WTC11 (cell line): ENCODE measurements at regions not wholly inside any gene's neighbourhood (a gene's known extent, or its start where the extent isn't known, plus 50 kb on each side); places are given as distances from the start of the nearest gene placed in this dataset.

ENCODE experiments used
- ATAC-seq: fragments of 200-7000 bp; cut with Tn5 transposase; 2 replicates; pipeline ENCODE4 v1.10.0; 2021; ENCODE audit warnings: mild to moderate bottlenecking, moderate library complexity
- CTCF ChIA-PET: fragments of 300-600 bp; sonication (Branson Sonifier 250); formaldehyde crosslinking; loops from one replicate; lab custom pipeline; 2021; ENCODE audit warnings: antibody characterized with exemption; lab: Charles Lee
- POLR2A ChIA-PET: fragments of 350-600 bp; sonication (Branson Sonifier 250); formaldehyde crosslinking; loops from one replicate; lab custom pipeline; 2021; ENCODE audit warnings: antibody characterized with exemption; lab: Charles Lee
- DNase-seq: peaks from one replicate; pipeline ENCODE4 v3.0.0; 2021; ENCODE audit warnings: low spot score
- H3K27ac Mint-ChIP-seq: 2 replicates; pipeline ENCODE4 v1.8.0; 2021; ENCODE audit warnings: mixed read lengths
- H3K27me3 Mint-ChIP-seq: 2 replicates; pipeline ENCODE4 v1.8.0; 2021; ENCODE audit warnings: low read depth, mild to moderate bottlenecking, moderate library complexity, mixed read lengths
- H3K36me3 Mint-ChIP-seq: 2 replicates; pipeline ENCODE4 v1.8.0; 2021; ENCODE audit warnings: mixed read lengths
- H3K4me1 Mint-ChIP-seq: 2 replicates; pipeline ENCODE4 v1.8.0; 2022; ENCODE audit warnings: mixed read lengths
- H3K4me3 Mint-ChIP-seq: 2 replicates; pipeline ENCODE4 v1.8.0; 2021; ENCODE audit warnings: mild to moderate bottlenecking, moderate library complexity, mixed read lengths
- H3K9me3 Mint-ChIP-seq: 2 replicates; pipeline ENCODE4 v1.8.0; 2021; ENCODE audit warnings: mixed read lengths
- CDX4 ChIP-seq: fragments of 250-450 bp; sonication (Bioruptor Pico); IDR thresholded peaks from 2 replicates; pipeline ENCODE4 v1.9.0; 2021; ENCODE audit warnings: moderate library complexity, mild to moderate bottlenecking, inconsistent platforms, borderline replicate concordance
- CREM ChIP-seq: sonication (generic); formaldehyde crosslinking; IDR thresholded peaks from 2 replicates; pipeline ENCODE4 v1.8.1; 2022; ENCODE audit warnings: mild to moderate bottlenecking, missing genetic modification reagents, moderate library complexity
- ESRRA ChIP-seq: sonication (generic); formaldehyde crosslinking; IDR thresholded peaks from 2 replicates; pipeline ENCODE4 v1.8.1; 2022; ENCODE audit warnings: mild to moderate bottlenecking, missing genetic modification reagents, borderline replicate concordance
- FOXK1 ChIP-seq: sonication (generic); formaldehyde crosslinking; IDR thresholded peaks from 2 replicates; pipeline ENCODE4 v1.8.0; 2022; ENCODE audit warnings: mild to moderate bottlenecking, moderate library complexity, missing genetic modification reagents
- IRF1 ChIP-seq: sonication (generic); formaldehyde crosslinking; IDR thresholded peaks from 2 replicates; pipeline ENCODE4 v1.8.0; 2023; ENCODE audit warnings: missing genetic modification reagents
- JAZF1 ChIP-seq: fragments of 250-450 bp; sonication (Bioruptor Pico); IDR thresholded peaks from 2 replicates; pipeline ENCODE4 v1.9.0; 2021; ENCODE audit warnings: moderate library complexity, mild to moderate bottlenecking, inconsistent platforms
- NFATC4 ChIP-seq: fragments of 250-450 bp; sonication (Bioruptor Pico); IDR thresholded peaks from 2 replicates; pipeline ENCODE4 v1.9.0; 2021; ENCODE audit warnings: mild to moderate bottlenecking
- NFYB ChIP-seq: sonication (generic); formaldehyde crosslinking; conservative IDR thresholded peaks from 2 replicates; pipeline ENCODE4 v1.8.0; 2022; ENCODE audit warnings: low read depth, missing genetic modification reagents
- NR3C1 ChIP-seq: sonication (generic); formaldehyde crosslinking; conservative IDR thresholded peaks from 2 replicates; pipeline ENCODE4 v1.8.1; 2023; ENCODE audit warnings: low read depth, mild to moderate bottlenecking, missing genetic modification reagents
- OVOL2 ChIP-seq: fragments of 250-450 bp; sonication (Bioruptor Pico); IDR thresholded peaks from 2 replicates; pipeline ENCODE4 v1.9.0; 2021; ENCODE audit warnings: mild to moderate bottlenecking, borderline replicate concordance
- TCF7 ChIP-seq: sonication (generic); formaldehyde crosslinking; IDR thresholded peaks from 2 replicates; pipeline ENCODE4 v1.8.0; 2022; ENCODE audit warnings: mild to moderate bottlenecking, low read depth, missing genetic modification reagents, moderate library complexity
- ZNF138 ChIP-seq: sonication (generic); formaldehyde crosslinking; conservative IDR thresholded peaks from 2 replicates; pipeline ENCODE4 v1.8.1; 2022; ENCODE audit warnings: mild to moderate bottlenecking, moderate library complexity, missing genetic modification reagents
- ZNF396 ChIP-seq: fragments of 250-450 bp; sonication (Bioruptor Pico); IDR thresholded peaks from 2 replicates; pipeline ENCODE4 v1.8.0; 2021; ENCODE audit warnings: mild to moderate bottlenecking, moderate library complexity, borderline replicate concordance
- ZNF416 ChIP-seq: fragments of 250-450 bp; sonication (Bioruptor Pico); IDR thresholded peaks from 2 replicates; pipeline ENCODE4 v1.9.0; 2021; ENCODE audit warnings: mild to moderate bottlenecking, inconsistent platforms
- ZNF423 ChIP-seq: fragments of 250-450 bp; sonication (Bioruptor Pico); IDR thresholded peaks from 2 replicates; pipeline ENCODE4 v2.1.2; 2022; ENCODE audit warnings: mild to moderate bottlenecking, moderate library complexity
- ZNF425 ChIP-seq: fragments of 250-450 bp; sonication (Bioruptor Pico); conservative IDR thresholded peaks from 2 replicates; pipeline ENCODE4 v1.9.0; 2021; ENCODE audit warnings: mild to moderate bottlenecking
- TF ChIP-seq, protein P1 (sequence below): fragments of 250-450 bp; sonication (Bioruptor Pico); IDR thresholded peaks from 2 replicates; pipeline ENCODE4 v1.9.0; 2021; ENCODE audit warnings: mild to moderate bottlenecking
- TF ChIP-seq, protein P2 (sequence below): sonication (generic); formaldehyde crosslinking; IDR thresholded peaks from 2 replicates; pipeline ENCODE4 v1.8.1; 2023; ENCODE audit warnings: mild to moderate bottlenecking, missing genetic modification reagents, moderate library complexity
- TF ChIP-seq, protein P3 (sequence below): fragments of 250-450 bp; sonication (Bioruptor Pico); IDR thresholded peaks from 2 replicates; pipeline ENCODE4 v1.8.0; 2021; ENCODE audit warnings: mild to moderate bottlenecking
- TF ChIP-seq, protein P4 (sequence below): sonication (generic); formaldehyde crosslinking; IDR thresholded peaks from 2 replicates; pipeline ENCODE4 v1.8.1; 2023; ENCODE audit warnings: mild to moderate bottlenecking, missing genetic modification reagents, moderate library complexity

DNA sequence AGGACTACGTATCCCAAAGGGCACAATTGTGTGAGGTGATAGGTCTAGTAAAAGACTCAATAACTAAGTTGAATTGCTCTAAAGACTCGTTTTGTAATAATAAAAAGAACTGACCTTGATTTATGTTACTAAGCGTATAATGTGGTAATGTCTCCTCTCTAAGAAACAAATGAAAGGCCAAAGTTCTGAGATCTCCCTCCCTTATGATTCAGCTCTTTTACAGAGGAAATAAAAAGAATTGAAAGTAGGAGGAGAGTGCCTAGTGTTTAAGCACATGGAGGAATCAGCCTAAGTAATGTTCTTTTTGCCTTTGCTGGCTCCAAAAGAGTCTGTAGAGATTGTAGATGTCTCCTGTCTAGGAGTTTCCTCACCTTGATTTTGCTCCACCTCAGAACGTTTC lies 98.0 kb downstream of the ARL4A start:
- ATAC-seq (no peak), DNase-seq (no peak)
- CTCF ChIA-PET = interaction anchor here (1.2 kb wide), 1 partner anchor 99 kb away, joined by 3 read pairs; no protein-coding TSS in a partner anchor
- Mint-ChIP-seq H3K4me1 (no peaks in the 10 kb centered on the region), H3K27me3 (no peaks in the 10 kb centered on the region), H3K4me3 (no peak overlapping the region), H3K36me3 (no peaks in the 10 kb centered on the region), H3K9me3 (no peaks in the 10 kb centered on the region), H3K27ac (no peak overlapping the region)
- POLR2A ChIA-PET = no interaction called here
- TF ChIP-seq ZNF416 (no peak), ESRRA (no peak), CDX4 (CRISPR knock-in tag) (no peak), ZNF396 (CRISPR knock-in tag) (no peak), NFATC4 (CRISPR knock-in tag) (no peak)
- TF ChIP-seq, protein P1, sequence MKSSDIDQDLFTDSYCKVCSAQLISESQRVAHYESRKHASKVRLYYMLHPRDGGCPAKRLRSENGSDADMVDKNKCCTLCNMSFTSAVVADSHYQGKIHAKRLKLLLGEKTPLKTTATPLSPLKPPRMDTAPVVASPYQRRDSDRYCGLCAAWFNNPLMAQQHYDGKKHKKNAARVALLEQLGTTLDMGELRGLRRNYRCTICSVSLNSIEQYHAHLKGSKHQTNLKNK (CRISPR knock-in tag) = no peak
- TF ChIP-seq, protein P2, sequence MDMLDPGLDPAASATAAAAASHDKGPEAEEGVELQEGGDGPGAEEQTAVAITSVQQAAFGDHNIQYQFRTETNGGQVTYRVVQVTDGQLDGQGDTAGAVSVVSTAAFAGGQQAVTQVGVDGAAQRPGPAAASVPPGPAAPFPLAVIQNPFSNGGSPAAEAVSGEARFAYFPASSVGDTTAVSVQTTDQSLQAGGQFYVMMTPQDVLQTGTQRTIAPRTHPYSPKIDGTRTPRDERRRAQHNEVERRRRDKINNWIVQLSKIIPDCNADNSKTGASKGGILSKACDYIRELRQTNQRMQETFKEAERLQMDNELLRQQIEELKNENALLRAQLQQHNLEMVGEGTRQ (CRISPR knock-in tag) = no peak

- CTCF ChIA-PET = interaction anchor here (1.2 kb wide), 1 partner anchor 100 kb away, joined by 3 read pairs; no protein-coding TSS in a partner anchor
- no peaks in the 10 kb centered on the region for H3K9me3 Mint-ChIP-seq
- no peak overlapping the region for H3K4me3 Mint-ChIP-seq
Measured at GRCh38 chr7:12786494-12786893, 99.1 kb downstream of the ARL4A start.

More at GRCh38 chr7:12786494-12786893, 99.1 kb downstream of the ARL4A start:
- Mint-ChIP-seq H3K27me3 (no peaks in the 10 kb centered on the region), H3K36me3 (no peaks in the 10 kb centered on the region), H3K4me1 (no peaks in the 10 kb centered on the region), H3K27ac (no peak overlapping the region)
- no peak for DNase-seq
- POLR2A ChIA-PET = no interaction called here
- TF ChIP-seq ZNF425 (CRISPR knock-in tag) (no peak), ZNF423 (CRISPR knock-in tag) (no peak), CREM (CRISPR knock-in tag) (no peak), ZNF138 (CRISPR knock-in tag) (no peak), ESRRA (no peak), IRF1 (CRISPR knock-in tag) (no peak), OVOL2 (CRISPR knock-in tag) (no peak), JAZF1 (CRISPR knock-in tag) (no peak), NFYB (CRISPR knock-in tag) (no peak), TCF7 (CRISPR knock-in tag) (no peak), FOXK1 (CRISPR knock-in tag) (no peak), NR3C1 (no peak)
- TF ChIP-seq, protein P3, sequence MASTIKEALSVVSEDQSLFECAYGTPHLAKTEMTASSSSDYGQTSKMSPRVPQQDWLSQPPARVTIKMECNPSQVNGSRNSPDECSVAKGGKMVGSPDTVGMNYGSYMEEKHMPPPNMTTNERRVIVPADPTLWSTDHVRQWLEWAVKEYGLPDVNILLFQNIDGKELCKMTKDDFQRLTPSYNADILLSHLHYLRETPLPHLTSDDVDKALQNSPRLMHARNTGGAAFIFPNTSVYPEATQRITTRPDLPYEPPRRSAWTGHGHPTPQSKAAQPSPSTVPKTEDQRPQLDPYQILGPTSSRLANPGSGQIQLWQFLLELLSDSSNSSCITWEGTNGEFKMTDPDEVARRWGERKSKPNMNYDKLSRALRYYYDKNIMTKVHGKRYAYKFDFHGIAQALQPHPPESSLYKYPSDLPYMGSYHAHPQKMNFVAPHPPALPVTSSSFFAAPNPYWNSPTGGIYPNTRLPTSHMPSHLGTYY (CRISPR knock-in tag) = no peak
- TF ChIP-seq, protein P4, sequence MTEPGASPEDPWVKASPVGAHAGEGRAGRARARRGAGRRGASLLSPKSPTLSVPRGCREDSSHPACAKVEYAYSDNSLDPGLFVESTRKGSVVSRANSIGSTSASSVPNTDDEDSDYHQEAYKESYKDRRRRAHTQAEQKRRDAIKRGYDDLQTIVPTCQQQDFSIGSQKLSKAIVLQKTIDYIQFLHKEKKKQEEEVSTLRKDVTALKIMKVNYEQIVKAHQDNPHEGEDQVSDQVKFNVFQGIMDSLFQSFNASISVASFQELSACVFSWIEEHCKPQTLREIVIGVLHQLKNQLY (CRISPR knock-in tag) = no peak
- ATAC-seq = no peak
